ENCODE measurements at regions not wholly inside any gene's neighbourhood (a gene's known extent, or its start where the extent isn't known, plus 50 kb on each side); places are given as distances from the start of the nearest gene placed in this dataset.

DNA sequence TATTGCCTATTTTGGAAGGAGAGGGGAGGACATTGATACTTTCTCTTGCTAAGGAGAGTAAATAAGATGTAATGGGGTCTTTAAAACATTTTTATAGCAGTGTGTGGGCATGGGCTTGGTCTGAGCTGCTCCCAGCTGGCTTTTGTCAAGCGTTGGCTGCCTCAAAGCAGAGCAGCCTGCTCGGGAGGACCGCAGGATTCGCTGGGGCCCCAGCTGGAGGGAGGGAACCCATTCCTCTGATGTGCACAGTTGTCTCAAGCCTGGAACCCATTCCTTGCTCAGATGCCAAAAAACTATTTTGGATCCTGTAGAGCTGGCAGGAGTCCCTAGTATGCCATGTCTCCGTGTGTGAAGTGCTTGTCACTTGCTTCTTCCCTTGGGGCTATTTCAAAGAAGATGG lies 59.4 kb upstream of the RMDN2 start:
- no peak for DNase-seq (ENCODE audit: low spot score)

DNA sequence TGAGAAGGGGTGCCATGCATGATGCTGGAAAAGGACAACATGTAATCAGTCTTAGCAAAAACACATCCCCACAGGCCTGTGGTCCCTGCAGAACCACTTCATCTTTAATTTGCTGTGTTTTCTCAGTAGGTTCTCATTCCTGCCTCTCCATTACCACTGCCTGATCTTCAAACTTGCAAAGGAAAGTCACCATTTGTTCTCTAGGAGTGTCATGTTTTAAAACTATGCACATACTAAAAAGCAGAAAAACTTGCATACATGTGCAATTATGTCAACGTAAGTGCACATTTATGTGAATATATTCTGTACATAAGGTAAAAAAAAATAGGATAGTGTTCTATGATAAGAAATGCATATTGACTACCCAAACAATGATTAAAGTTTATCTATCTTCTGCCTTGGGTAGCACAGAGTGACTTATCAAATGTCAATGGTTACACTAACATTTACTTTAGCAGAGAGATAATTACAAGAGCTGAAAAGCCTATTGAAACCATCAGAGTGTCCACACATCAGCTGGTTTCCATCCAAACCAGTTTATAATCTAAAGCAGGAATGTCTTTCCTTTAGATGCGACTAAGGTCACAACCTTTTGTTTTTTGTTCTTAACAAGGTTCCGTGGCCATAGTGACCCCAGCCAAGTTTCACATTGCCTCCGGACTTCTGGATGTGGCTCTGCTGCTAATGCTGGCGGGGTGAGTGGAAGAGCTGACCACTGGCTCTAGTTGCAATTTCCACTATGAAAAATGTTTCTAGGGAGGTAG lies 58.7 kb upstream of the RMDN2 start:
- DNase-seq (ENCODE audit: low spot score), result no peak

DNA sequence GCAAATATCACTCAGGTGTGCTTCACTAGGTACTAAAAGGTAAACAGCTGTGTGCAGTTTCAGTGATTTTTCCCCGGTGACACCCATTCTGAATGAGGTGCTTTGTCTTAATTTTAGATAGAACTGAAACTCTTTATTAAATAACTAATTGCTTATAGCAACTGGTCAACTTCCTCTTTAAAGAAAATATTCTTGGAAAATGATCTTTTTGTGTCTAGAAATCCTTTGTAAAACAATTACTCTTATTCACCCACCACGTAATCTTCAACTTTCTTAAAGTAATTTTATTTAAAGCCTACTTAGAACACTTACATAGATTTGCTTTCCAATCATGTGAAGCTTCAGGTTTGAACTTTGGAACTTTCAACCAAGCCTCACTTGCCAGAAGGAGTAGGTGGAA lies 57.9 kb upstream of the RMDN2 start:
- no peak for DNase-seq (ENCODE audit: low spot score)

DNA sequence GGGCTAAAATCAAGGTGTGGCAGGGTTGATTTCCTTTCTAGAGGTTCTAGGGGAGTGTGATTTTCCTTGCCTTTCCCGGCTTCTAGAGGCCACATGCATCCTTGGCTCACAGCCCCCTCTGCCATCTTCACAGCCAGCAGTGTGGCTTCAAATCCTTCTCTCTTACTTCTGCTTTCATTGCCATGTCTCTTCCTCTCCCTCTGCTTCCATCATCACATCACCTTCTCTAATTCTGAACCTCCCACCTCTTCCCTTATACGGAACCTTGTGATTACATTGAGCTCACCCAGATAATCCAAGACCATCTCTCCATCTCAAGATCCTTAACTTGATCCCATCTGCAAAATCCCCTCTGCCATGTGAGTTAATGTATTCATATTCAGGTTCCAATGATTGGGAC lies 56.2 kb upstream of the RMDN2 start:
- DNase-seq (ENCODE audit: low spot score), result no peak

DNA sequence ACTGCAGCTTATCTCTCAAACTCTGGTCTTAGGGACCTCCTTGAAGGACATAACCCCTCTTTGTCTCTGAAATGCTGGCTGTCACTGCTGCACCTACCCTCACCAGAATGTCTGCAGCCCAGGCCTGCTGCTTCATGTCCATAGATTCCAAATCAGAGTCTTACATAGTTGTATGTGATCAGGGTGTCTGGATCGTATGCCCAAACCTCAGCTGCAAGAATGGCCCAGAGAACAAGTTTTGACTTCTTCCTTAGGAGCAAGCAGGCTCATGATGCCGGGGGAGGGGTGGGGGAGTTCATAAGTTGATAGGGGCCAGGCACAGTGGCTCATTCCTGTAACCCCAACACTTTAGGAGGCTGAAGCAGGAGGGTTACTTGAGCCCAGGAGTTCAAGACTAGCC lies 55.8 kb upstream of the RMDN2 start:
- no peak for DNase-seq (ENCODE audit: low spot score)

DNA sequence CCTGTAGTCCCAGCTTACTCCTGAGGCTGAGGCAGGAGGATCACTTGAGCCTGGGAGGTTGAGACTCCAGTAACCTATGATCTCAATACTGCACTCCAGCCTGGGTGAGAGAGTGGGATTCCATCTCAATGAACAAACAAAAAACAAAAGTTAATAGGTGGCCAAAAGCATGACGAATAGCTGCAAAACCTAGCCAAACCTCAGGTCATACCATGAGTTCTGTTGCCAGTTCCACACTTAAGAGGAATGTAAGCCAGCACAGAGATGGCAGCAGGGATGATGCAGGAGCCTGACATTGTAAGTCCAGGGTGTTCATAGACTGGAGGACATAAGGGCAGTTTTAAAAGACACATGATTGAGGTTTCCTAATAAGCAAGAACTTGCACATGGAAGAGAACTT lies 55.3 kb upstream of the RMDN2 start:
- DNase-seq (ENCODE audit: low spot score), result no peak

DNA sequence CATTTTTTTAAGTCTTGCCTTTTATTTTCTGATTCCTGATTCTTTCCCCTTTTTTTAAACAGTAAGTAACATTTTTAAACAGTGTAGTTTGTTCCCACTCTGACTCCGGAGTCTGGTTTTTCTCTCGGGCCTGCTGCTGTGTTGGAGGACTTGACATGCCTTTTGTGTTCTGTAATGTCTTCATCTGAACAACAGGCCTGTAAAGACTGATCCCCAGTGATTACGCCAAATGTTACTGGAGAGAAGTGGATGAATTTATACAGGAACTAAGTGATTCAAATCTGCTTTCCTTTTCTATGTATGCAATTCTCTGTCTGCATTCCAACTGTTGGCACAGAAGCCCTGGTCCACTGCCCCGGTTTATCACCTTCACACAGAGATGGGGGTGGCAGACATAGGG lies 54.3 kb upstream of the RMDN2 start:
- no peak for DNase-seq (ENCODE audit: low spot score)

DNA sequence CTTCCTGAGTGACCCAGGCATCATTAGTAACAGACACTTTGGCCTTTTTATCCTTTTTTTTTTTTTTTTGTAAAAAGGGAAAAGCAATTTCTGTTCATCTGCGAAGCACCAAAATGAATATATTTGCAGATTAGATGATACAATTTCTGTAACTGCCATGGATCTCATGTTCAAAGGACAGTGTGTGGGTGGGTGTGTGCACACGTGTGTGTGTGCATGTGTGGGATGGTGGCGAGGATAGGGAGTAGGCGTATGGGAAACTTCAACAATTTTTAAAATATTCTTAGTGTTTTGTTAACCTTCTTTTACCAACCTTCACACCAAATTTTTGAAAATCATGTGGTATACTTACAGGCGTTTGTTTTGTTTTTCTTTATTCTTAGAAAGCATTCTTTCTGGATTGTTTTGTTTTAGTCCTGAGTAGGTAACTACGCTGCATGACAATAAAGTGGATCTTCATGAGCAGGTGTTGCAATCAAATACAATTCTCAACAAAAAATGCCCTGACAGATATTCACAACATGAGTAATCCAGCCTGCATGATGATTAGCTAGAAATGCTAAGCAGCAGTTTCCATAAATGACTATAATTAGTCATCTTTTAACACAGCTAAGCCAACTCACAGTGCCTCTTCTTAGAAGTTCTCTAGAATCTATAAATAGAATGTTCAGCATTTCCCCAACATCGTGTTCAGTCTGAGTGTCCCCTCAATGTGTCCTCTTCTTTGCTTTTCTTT lies 53.5 kb upstream of the RMDN2 start:
- no peak for DNase-seq (ENCODE audit: low spot score)

DNA sequence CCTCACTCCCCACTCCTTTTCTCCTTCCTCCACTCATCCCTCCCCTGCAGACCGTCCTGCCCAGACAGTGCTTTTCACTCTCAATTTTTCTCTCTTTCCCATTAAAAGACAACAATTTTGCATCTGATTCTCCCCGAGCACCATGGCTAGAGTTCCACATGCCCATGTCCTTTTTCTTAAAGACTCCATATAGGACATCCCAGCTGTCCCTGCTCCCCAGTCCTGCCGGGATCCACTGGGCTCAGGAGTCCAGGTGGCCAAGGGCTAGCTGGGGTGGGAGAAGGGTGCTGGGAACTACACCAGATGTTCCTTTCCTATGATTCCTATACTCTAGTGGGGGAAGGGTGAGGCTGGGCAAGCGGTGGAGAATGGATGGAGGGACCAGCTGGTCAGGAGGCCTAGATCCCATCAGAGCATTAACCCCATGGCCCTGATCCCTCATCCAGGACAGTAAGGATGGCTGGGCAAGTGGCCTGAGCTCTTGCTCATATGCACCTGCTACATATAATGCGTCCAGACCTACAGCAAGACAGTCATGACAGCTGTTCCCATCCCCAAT lies 52.8 kb upstream of the RMDN2 start:
- DNase-seq (ENCODE audit: low spot score), result no peak

DNA sequence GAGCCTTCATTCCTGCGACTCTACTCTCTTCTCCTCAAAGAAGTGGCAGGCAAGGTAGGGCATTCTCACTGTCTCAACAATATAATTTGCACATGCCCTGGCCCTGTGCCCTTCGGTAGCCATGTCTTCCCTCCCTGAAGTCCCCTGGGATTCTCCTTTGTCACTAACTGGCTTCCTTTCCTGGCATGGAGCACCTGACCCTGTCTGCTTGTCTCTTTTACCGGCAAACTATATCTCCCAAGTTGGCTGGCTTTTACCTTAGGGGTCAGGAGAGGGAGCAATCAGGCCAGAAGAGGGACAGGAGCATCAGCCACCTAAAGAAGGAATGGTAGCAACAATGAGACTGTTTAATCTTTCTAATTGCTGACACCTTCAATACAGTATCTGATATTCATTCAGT lies 51.9 kb upstream of the RMDN2 start:
- DNase-seq (ENCODE audit: low spot score), result no peak

DNA sequence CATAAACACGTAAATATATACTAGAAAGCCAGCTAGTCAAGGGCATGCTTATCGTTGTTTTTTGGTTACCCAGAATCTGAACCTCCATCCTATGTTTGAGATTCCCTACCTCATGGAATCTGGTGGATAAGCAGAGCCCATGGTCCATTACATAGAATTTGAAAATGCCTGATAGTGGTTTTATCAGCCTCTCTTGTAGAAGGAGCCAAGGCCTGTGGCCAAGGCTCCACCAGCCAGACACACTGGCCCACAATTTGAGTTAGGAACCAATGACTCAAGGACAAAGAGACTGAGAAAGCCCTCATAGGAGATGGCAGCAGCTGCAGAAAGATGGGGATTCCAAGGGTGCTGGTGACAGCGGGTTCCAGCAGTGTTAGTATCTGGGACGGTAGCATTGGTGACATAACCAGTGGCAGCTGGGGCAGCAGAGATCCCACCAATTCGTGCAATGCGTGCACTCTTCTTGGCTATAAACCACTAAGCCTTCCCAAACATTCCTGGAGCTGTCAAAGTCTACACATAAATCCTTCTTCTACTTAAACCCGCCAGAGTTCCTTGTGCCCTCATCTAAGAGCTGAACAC lies 51.2 kb upstream of the RMDN2 start:
- no peak for DNase-seq (ENCODE audit: low spot score)

DNA sequence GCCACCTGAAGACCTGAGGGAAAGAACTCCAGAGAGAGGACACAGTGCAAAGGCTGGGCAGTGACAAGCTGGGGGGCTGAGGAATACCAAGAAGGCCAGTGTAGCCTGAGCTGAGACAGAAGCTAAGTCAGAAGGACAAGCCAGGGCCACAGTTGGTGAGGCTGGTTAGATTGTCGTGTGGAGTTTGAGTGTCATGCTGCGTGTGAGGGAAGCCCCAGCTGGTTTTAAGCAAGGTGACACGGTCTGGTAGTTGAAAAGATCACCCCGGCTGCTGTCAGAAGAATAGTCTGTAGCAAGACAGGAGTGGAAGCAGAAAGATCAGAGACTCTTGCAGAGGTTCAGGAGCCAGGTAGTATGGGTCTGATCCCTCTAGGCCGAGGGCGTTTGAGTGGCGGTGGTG lies 50.6 kb upstream of the RMDN2 start:
- no peak for DNase-seq (ENCODE audit: low spot score)
